HG02588 (cell line): ENCODE measurements at regions not wholly inside any gene's neighbourhood (a gene's known extent, or its start where the extent isn't known, plus 50 kb on each side); places are given as distances from the start of the nearest gene placed in this dataset.

Source experiments
- ATAC-seq: cut with Tn5 transposase; IDR thresholded peaks from one replicate; pipeline ENCODE4 v1.9.1; 2021; ENCODE audit warnings: mild to moderate bottlenecking, moderate library complexity; ENCODE audit not compliant: unreplicated experiment

GRCh38 chr6:2469428-2469827 is 224.0 kb upstream of the GMDS start:
- ATAC-seq: no peak

DNA sequence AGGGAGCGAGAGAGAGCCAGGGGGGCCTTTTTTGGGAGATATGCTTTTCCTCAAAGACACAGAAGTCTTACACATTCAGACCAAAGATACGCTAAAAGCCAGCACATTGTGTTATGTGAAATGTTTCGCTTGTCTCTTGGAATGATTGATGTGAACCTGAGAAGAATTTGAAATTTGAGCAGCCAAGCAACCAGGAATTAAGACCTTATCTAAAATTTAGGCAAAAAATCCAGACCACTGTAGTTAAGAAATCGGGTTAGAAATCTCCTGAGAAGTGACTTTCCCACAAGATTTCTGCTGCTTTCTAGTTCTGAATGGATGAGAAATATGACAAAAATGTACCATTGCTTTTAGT is 223.2 kb upstream of the GMDS start:
- no peak for ATAC-seq

DNA sequence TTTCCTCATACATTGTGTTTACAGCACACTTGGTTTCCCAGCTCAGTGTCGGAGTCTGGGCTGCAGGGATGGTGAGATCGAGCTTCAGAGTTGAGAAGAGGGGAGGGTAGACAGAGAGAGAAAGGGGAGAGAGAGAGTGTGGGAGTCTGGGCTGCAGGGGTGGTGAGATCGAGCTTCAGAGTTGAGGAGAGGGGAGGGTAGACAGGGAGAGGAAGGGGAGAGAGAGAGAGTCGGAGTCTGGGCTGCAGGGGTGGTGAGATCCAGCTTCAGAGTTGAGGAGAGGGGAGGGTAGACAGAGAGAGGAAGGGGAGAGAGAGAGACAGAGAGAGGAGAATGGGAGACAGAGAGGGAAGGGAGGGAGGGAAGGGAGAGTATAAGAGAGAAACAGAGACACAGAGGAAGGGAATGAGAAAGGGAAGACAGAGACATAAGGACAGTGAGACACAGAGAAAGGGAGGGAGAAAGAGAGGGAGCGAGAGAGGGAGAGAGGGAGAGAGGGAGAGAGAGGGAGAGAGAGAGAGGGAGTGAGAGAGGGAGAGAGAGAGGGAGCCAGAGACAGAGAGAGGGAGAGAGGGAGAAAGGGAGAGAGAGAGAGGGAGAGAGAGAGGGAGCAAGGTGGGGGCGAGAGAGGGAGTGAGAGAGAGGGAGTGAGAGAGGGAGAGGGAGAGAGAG is 222.7 kb upstream of the GMDS start:
- no peak for ATAC-seq

GRCh38 chr6:2465336-2465735 is 219.9 kb upstream of the GMDS start:
- no peak for ATAC-seq

- no peak for ATAC-seq
Measured at GRCh38 chr6:2464641-2465040, 219.2 kb upstream of the GMDS start.

GRCh38 chr6:2462831-2463230 is 217.4 kb upstream of the GMDS start:
- ATAC-seq: no peak

DNA sequence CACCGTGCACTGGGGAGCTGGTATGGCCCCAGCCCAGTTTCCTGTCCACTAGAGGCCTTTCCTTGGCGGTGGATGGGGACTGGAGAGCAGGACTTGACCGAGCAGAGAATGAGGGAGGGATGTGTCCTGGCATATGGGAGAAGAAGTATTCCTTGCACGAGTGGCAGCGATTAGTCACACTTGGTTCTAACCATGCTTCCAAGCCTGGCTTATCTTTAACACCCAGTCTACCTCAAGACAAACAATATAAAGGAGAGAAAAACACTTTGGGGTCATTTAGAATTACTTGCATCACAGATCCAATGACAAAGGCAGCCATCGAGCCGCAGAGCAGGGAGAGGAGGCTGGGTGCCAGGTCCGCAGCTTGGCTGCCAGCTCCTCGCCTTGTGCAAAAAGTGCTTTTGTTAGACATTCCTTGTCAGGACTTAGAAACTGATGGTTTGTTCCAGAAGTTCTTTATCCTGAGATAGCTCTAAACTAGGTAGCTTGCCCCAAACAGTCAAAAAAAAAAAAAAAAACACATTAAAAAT is 214.9 kb upstream of the GMDS start:
- no peak for ATAC-seq

- no peak for ATAC-seq
Measured at GRCh38 chr6:2454180-2454579, 208.8 kb upstream of the GMDS start.

GRCh38 chr6:2450546-2450945 is 205.1 kb upstream of the GMDS start:
- no peak for ATAC-seq

DNA sequence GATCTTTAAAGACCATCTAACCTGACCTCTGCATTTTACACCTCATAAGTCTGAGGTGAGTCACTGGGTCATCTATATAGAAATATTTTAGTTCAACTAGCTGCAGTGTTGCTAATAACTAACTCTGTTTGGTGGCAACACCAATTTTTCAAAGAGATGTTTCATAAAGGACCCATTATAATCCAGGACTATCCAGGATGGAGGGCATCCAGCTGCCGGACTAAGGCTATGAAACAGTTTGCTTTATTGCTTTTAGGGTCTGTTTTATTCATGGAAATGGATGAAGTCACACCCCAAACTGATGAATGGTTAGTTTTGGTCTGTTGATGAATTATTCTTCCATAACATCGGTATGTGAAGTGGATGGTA is 204.2 kb upstream of the GMDS start:
- ATAC-seq: no peak

DNA sequence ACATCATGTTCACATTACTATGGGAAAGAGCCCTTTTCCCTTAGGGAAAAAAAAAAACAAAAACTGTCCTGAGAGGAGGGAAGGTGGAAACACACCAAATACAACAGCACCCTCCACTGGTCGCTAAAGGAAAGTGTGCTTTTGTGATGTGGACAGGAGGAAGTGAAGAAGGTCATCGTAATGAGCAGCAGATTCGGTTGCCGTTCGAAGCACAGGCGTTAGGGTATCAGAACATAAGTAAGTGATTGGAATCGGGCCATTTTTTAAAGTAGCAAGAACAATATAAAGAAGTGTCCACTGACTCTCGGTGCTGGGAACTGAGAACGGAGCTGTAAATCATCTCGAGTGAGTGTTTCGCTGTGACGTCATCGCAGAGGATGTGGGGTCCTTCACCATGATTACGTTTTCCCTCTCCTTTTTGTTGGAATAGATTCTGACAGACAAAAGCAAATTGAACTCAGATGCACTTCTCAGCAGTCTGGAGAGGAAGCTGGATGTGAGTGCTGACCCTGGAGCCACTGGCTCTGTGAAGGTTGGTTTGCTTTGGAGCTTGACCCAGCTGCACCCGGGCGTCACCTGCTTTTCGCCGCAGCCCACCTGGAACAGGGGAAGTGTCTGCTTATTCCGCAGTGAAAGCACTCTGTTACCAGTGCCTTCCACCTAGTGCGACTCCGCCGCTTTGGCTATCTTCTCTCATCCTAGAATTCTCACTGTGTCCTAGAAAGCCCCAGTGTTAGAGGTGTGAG is 203.6 kb upstream of the GMDS start:
- ATAC-seq: no peak

DNA sequence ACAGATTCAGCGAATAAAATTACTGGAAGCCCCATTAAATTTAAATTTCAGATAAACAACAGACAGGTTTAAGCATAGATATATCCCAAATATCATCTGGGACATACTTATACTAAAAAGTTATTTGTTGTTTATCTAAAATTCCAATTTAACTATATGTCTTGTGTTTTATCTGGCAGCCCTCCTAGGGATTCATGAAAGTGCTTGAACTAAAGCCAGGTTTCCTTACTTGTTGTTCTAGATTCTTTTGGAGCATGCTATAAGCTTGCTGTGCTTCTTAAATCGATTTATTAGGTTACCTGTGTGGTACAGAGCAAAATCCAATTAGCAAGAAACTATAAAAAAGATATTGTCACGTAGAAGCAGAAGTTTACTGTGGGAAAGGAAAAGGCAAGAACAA is 202.5 kb upstream of the GMDS start:
- ATAC-seq: no peak

DNA sequence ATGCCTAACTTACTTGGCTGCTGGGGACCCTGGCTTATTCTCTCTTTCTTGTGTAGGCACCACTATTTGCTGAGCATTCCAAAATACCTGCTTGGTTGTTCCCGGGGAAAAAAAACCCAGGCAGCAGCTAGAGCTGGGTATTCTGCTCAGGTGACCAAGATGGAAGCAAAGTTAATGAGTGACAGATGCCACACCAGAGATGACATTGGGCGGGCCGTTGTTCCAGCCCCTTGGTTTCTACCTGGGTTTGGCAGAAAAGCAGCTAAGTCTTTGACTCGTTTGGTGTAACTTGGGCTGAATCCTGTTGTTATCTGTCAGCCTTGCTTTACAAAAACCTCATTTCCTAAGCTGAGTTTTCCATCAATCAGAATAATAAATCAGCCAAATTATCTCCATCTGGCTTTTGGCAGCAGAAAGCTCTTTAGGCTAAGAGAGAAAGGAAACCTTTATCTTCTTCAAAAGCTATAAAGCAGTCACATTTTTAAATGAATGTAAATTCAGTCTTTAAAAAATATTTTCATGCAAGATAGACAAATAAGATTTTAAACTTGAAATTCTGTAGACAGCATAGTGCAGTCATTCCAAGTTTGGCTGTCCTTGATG is 202.0 kb upstream of the GMDS start:
- no peak for ATAC-seq

GRCh38 chr6:2441601-2442475 is 196.4 kb upstream of the GMDS start:
- no peak for ATAC-seq

GRCh38 chr6:2440516-2440915 is 195.1 kb upstream of the GMDS start:
- no peak for ATAC-seq

GRCh38 chr6:2439632-2440031 is 194.2 kb upstream of the GMDS start:
- no peak for ATAC-seq

DNA sequence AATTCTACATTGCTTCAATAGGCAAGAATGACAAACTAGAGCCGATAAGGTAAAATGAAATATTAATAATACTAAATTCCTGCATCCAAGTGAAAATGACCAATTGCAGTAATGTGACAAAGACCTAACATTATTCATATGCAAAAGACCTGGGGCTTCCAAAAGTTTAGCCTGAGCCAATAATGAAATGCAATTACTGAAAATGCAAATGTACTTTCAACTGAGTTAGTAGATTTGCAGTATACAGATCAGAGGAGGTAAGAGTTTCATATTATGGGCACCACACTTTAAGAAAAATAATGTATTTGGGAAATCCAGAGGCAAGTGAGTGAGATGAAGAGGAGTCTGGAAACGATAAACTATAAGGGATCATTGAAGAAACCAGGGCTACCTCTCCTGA is 193.7 kb upstream of the GMDS start:
- ATAC-seq: no peak

DNA sequence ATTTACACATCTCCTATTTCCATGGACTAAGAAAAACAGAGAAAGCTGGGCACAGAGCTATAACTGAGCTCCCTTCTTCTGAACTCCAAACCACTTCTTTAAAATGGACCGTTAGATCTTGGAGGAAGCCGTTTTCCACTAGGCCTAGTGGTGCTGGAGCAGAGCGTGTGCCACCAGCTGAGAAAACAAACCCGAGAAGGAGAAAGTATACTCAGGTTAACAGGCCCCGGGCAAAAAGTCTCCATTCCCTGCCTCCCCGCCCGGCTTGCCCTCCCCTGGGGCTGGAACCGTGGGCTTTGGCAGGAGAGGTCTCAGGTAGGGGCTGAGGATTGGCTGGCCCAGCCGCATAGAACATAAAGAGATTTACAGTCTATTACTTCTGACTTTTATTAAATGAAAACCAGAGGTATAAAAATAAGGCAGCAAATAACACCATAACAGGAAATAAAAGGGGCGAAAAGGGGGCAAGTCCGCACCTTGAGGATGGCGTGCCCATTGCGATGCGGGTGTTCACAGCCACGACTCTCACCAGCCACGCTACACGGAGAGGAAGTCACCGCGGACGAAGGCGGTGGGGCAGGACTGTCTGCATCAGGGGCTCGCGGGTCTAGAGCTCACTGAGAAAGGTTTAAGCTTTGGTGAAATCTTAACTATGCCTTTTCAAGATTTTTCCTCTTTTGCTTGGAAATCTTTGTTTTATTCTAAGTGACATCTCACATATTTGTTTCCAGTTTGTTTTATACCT is 191.2 kb upstream of the GMDS start:
- ATAC-seq: no peak

DNA sequence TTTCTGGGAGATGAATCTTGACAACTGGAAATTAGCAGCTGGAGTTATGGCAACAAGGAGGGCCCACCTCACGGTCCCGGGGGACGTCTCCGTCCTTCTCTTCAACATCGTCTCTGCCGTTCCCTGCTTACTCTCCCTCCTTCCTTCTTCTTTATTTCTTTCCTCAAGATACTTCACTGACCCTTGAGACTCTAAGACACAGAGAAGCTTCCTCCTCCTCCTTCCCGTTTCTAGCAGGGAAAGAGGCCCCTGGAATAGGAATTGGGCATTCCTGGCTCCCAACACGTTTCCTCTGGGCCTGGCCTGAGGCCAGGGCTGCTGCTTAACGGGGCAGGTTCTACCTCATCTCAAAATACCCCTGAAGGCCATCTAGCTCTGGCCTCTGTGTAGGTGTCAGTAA is 189.9 kb upstream of the GMDS start:
- no peak for ATAC-seq

- ATAC-seq: no peak
Measured at GRCh38 chr6:2434912-2435311, 189.5 kb upstream of the GMDS start.

DNA sequence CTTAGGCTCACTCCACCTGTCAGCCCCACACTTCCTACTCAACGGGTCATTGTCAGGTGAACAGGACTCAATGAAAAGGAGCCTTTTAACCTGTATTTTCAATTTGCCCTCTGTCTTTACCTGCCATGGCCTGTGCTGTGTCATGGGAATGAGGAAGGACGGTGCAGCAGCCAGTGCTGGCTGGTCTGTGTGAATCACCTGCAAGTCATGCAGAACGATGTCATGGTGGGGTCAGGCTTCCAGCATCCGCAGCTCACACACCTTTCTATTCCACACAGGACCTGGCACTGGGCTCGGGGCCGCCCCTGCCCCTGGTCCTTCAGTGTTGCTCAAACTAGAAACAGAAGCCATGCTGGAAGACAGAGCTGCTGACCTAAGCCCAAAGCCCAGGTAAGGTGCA is 188.7 kb upstream of the GMDS start:
- ATAC-seq: no peak
